Chondrocyte (in vitro differentiated cells): ENCODE measurements at regions not wholly inside any gene's neighbourhood (a gene's known extent, or its start where the extent isn't known, plus 50 kb on each side); places are given as distances from the start of the nearest gene placed in this dataset.

ENCODE experiments used
- DNase-seq: peaks from one replicate; pipeline ENCODE4 v3.0.0; 2021; ENCODE audit warnings: mixed read lengths, low spot score
- H3K27ac Mint-ChIP-seq: one replicate; pipeline ENCODE4 v1.8.0; 2021; ENCODE audit warnings: mild to moderate bottlenecking, moderate library complexity, mixed read lengths; ENCODE audit not compliant: unreplicated experiment
- H3K27me3 Mint-ChIP-seq: 2 replicates; pipeline ENCODE4 v1.8.0; 2021; ENCODE audit warnings: low read depth, mixed read lengths
- H3K36me3 Mint-ChIP-seq: 2 replicates; pipeline ENCODE4 v1.8.0; 2021; ENCODE audit warnings: low read depth, mixed read lengths
- H3K4me1 Mint-ChIP-seq: 2 replicates; pipeline ENCODE4 v1.8.0; 2021; ENCODE audit warnings: low read depth, mild to moderate bottlenecking, mixed read lengths
- H3K4me3 Mint-ChIP-seq: one replicate; pipeline ENCODE4 v1.8.0; 2021; ENCODE audit warnings: mild to moderate bottlenecking, moderate library complexity, mixed read lengths; ENCODE audit not compliant: unreplicated experiment
- H3K9me3 Mint-ChIP-seq: 2 replicates; pipeline ENCODE4 v1.8.0; 2021; ENCODE audit warnings: low read depth, mixed read lengths
- CTCF ChIP-seq: fragments of 200-600 bp; sonication (generic); IDR thresholded peaks from 2 replicates; pipeline ENCODE4 v1.5.0; 2021; ENCODE audit warnings: antibody characterized with exemption, mild to moderate bottlenecking, moderate library complexity

DNA sequence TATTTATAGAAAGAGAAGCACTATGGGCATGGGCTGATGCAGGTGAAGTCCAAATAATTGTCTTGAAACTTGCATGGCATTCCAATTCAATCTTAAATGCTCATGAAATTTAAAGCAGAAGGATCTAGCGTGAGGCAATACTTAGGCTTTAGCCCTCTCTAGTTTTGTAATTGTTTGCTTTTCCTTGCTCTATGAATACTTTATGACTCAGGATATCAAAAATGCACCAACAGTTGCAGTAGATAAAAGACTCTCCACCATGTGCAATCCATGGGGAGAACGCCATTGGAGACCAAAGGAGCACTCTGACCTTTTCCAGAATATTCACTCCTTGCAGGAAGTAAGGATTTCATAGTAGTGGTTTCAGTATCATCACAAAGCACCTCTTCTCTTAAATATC is 436.4 kb downstream of the LRRIQ3 start:
- H3K27me3 Mint-ChIP-seq, result peaks cover 1% of the 10 kb centered on the region
- no peak overlapping the region for H3K27ac Mint-ChIP-seq
- H3K36me3 Mint-ChIP-seq, result no peaks in the 10 kb centered on the region
- DNase-seq, result no peak
- H3K4me3 Mint-ChIP-seq, result no peak overlapping the region
- no peak for TF ChIP-seq CTCF
- no peaks in the 10 kb centered on the region for H3K9me3 Mint-ChIP-seq
- H3K4me1 Mint-ChIP-seq, result no peaks in the 10 kb centered on the region

- no peaks in the 10 kb centered on the region for H3K4me1 Mint-ChIP-seq
- H3K27me3 Mint-ChIP-seq, result peaks cover 3% of the 10 kb centered on the region
- no peaks in the 10 kb centered on the region for H3K9me3 Mint-ChIP-seq
- no peak overlapping the region for H3K4me3 Mint-ChIP-seq
- no peak for TF ChIP-seq CTCF
- no peak overlapping the region for H3K27ac Mint-ChIP-seq
- no peak for DNase-seq
- H3K36me3 Mint-ChIP-seq, result no peaks in the 10 kb centered on the region
Observed at GRCh38 chr1:73759011-73759410, 439.0 kb downstream of the LRRIQ3 start.

DNA sequence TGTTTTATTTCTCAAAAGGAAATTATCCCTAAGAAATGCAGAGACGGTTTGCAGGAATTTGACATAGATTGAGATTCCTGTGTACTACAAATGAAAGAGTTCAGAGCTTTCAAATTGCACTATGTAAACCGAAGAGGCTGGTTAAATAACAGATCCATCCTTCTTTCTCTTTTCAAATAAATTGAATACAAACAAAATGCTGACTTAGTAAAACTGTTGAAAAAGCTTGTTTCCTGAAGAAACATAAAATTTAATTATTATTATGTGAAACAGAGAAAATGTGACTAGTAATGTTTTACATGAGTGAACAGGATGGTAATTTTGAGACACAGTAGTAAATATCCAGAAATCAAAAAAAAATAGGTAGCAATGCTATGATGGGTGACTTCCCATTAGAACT is 441.2 kb downstream of the LRRIQ3 start:
- no peaks in the 10 kb centered on the region for H3K36me3 Mint-ChIP-seq
- no peak for DNase-seq
- H3K4me1 Mint-ChIP-seq, result no peaks in the 10 kb centered on the region
- H3K4me3 Mint-ChIP-seq, result no peak overlapping the region
- no peak for TF ChIP-seq CTCF
- no peak overlapping the region for H3K27ac Mint-ChIP-seq
- H3K27me3 Mint-ChIP-seq, result peaks cover 5% of the 10 kb centered on the region
- no peaks in the 10 kb centered on the region for H3K9me3 Mint-ChIP-seq

- H3K27ac Mint-ChIP-seq, result no peak overlapping the region
Observed at GRCh38 chr1:73755649-73756048, 442.3 kb downstream of the LRRIQ3 start.

GRCh38 chr1:73749996-73750395 is 448.0 kb downstream of the LRRIQ3 start:
- no peak overlapping the region for H3K27ac Mint-ChIP-seq
- H3K9me3 Mint-ChIP-seq, result peaks cover 17% of the 10 kb centered on the region
- H3K4me3 Mint-ChIP-seq, result no peak overlapping the region
- H3K4me1 Mint-ChIP-seq, result no peaks in the 10 kb centered on the region
- no peaks in the 10 kb centered on the region for H3K36me3 Mint-ChIP-seq
- DNase-seq, result no peak
- peaks cover 9% of the 10 kb centered on the region for H3K27me3 Mint-ChIP-seq
- TF ChIP-seq CTCF, result no peak

More at GRCh38 chr1:73755649-73756048, 442.3 kb downstream of the LRRIQ3 start:
- TF ChIP-seq CTCF, result no peak
- H3K36me3 Mint-ChIP-seq, result no peaks in the 10 kb centered on the region
- H3K9me3 Mint-ChIP-seq, result no peaks in the 10 kb centered on the region
- no peaks in the 10 kb centered on the region for H3K4me1 Mint-ChIP-seq
- no peak for DNase-seq
- H3K4me3 Mint-ChIP-seq, result no peak overlapping the region
- peaks cover 10% of the 10 kb centered on the region for H3K27me3 Mint-ChIP-seq
